ENCODE measurements at regions not wholly inside any gene's neighbourhood (a gene's known extent, or its start where the extent isn't known, plus 50 kb on each side); places are given as distances from the start of the nearest gene placed in this dataset.

DNA sequence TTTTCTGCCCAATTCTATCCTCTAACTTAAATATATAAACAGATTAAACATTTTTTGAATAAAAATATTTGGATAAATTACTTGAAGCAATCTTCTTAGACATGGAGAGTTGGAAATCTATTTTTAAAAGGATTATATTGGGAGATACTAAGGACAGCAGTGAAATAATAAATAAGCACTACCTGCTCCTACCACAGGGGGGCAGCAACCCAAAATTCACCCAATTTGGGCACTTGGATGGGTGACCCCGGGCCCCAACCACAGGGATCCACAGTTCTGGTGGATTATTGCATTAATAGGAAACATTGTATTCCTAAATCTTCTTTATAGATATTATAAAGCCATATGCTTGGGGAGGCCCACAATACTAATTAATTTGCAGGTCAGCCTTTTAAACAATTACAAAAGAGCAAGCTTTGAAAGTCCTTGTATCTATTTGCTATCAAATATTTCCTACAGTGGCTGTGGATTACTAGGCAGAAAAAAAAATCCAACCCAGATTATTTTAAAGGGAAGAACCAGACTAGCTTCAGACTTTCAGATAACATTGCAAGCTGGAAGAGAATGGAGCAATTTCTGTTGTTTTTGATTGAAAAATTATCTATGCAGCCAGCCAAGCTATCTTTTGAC lies 66.4 kb upstream of the PDE10A start:
- no peak for TF ChIP-seq POLR2A (IDR thresholded peaks at IDR 0.05)
- TF ChIP-seq, protein P1, sequence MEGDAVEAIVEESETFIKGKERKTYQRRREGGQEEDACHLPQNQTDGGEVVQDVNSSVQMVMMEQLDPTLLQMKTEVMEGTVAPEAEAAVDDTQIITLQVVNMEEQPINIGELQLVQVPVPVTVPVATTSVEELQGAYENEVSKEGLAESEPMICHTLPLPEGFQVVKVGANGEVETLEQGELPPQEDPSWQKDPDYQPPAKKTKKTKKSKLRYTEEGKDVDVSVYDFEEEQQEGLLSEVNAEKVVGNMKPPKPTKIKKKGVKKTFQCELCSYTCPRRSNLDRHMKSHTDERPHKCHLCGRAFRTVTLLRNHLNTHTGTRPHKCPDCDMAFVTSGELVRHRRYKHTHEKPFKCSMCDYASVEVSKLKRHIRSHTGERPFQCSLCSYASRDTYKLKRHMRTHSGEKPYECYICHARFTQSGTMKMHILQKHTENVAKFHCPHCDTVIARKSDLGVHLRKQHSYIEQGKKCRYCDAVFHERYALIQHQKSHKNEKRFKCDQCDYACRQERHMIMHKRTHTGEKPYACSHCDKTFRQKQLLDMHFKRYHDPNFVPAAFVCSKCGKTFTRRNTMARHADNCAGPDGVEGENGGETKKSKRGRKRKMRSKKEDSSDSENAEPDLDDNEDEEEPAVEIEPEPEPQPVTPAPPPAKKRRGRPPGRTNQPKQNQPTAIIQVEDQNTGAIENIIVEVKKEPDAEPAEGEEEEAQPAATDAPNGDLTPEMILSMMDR (IDR thresholded peaks at IDR 0.05), result no peak

Data from lower leg skin (tissue), 3 donors.